ENCODE measurements at regions not wholly inside any gene's neighbourhood (a gene's known extent, or its start where the extent isn't known, plus 50 kb on each side); places are given as distances from the start of the nearest gene placed in this dataset.
A peak's percentile ranks its signal among the peaks of the same experiment; 100 is the strongest.

GRCh38 chr2:39603436-39603835, 62.3 kb upstream of the TMEM178A start:
- Histone ChIP-seq H3K4me3 (no peak overlapping the region), H3K27me3 (no peaks in the 10 kb centered on the region), H3K9me3 (no peaks in the 10 kb centered on the region), H3K27ac (no peak overlapping the region), H3K36me3 (no peaks in the 10 kb centered on the region), H3K4me1 (peaks cover 0 to 10% of the 10 kb centered on the region in 2 donors)
- no peak for DNase-seq (ENCODE audit: low spot score)
- TF ChIP-seq CTCF (IDR thresholded peaks at IDR 0.05): no peak

GRCh38 chr2:39604866-39605265, 60.9 kb upstream of the TMEM178A start:
- no peaks in the 10 kb centered on the region for H3K27me3 ChIP-seq
- no peak overlapping the region for H3K27ac ChIP-seq
- H3K9me3 ChIP-seq: no peaks in the 10 kb centered on the region
- H3K36me3 ChIP-seq: no peaks in the 10 kb centered on the region
- peaks cover 0 to 17% of the 10 kb centered on the region in 2 donors for H3K4me1 ChIP-seq
- TF ChIP-seq CTCF (IDR thresholded peaks at IDR 0.05): no peak
- no peak for DNase-seq (ENCODE audit: low spot score)
- no peak overlapping the region for H3K4me3 ChIP-seq

GRCh38 chr2:39606585-39606984, 59.1 kb upstream of the TMEM178A start:
- DNase-seq (ENCODE audit: low spot score): no peak
- no peak overlapping the region for H3K27ac ChIP-seq
- H3K27me3 ChIP-seq: no peaks in the 10 kb centered on the region
- peaks cover 0 to 17% of the 10 kb centered on the region in 2 donors for H3K4me1 ChIP-seq
- H3K9me3 ChIP-seq: no peaks in the 10 kb centered on the region
- TF ChIP-seq CTCF (IDR thresholded peaks at IDR 0.05): no peak
- H3K4me3 ChIP-seq: no peak overlapping the region
- no peaks in the 10 kb centered on the region for H3K36me3 ChIP-seq

- Histone ChIP-seq H3K27ac (peak overlapping the region; percentile 61 to 68), H3K4me1 (peaks cover 0 to 17% of the 10 kb centered on the region in 2 donors), H3K27me3 (no peaks in the 10 kb centered on the region), H3K9me3 (no peaks in the 10 kb centered on the region), H3K4me3 (no peak overlapping the region), H3K36me3 (no peaks in the 10 kb centered on the region)
- DNase-seq (ENCODE audit: low spot score): no peak
- TF ChIP-seq CTCF (IDR thresholded peaks at IDR 0.05): no peak
Observed at GRCh38 chr2:39607538-39608262, 58.0 kb upstream of the TMEM178A start.

GRCh38 chr2:39608263-39608575, 57.5 kb upstream of the TMEM178A start:
- Histone ChIP-seq H3K9me3 (no peaks in the 10 kb centered on the region), H3K4me3 (no peak overlapping the region), H3K27ac (peak overlapping the region; percentile 61 to 68), H3K27me3 (no peaks in the 10 kb centered on the region), H3K4me1 (peaks cover 0 to 17% of the 10 kb centered on the region in 2 donors), H3K36me3 (no peaks in the 10 kb centered on the region)
- no peak for TF ChIP-seq CTCF (IDR thresholded peaks at IDR 0.05)
- no peak for DNase-seq (ENCODE audit: low spot score)
